Limb (tissue), 2 donors: ENCODE measurements at regions not wholly inside any gene's neighbourhood (a gene's known extent, or its start where the extent isn't known, plus 50 kb on each side); places are given as distances from the start of the nearest gene placed in this dataset.

Experiments used
- DNase-seq, 2 donors: peaks; one replicate each; pipeline ENCODE4 v3.0.0-alpha.2; 2016; ENCODE audit errors: extremely low spot score in 2 of 2

DNA sequence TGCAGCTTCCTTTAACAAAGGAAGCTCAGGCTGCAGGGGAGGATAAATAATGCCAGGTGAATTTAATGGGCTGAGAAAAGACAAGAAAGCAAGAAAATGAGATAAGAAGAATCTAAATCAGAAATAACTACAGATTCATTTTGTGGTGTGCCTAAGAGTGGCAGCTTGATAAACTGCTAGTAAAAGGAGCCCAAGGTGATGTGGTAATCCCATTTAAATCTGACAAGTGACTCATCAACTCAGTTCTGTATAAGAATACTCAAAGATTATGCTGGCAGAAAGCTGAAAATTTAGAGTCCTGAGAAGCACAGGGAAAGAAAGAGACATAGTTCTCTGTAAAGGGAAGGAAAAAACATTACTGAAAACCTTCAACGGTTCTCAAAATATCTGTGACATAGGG lies 109.4 kb upstream of the PDE1C start:
- DNase-seq: no peak

DNA sequence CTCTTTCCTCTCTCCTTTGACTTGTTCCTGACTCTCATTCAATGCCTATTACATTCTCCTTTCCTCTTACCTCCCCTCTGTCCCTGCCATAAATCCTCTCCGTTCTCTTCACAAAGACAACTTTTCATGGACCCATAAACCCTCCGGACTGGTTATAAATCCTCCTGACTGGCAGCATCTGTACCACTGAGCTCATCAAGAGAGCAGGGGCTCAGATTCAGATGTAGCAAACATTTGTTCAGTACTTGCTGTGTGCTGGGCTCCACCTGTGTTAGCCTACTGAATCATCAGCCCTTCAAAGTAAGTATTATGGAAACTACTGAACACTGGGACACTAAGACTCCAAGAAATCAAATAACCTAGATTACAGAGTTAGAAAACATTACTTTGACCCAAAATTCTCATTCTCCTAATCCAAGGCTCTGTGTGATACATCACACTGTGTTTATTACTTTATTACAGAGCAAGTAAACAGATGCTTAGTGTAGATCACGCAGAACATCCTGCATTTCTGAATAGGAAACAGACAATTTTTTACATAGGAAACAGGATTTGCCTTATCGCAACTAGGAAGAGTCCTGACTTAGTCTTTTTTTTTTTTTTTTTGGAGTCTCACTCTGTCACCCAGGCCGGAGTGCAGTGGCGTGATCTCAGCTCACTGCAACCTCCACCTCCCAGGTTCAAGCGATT lies 108.6 kb upstream of the PDE1C start:
- DNase-seq: no peak

DNA sequence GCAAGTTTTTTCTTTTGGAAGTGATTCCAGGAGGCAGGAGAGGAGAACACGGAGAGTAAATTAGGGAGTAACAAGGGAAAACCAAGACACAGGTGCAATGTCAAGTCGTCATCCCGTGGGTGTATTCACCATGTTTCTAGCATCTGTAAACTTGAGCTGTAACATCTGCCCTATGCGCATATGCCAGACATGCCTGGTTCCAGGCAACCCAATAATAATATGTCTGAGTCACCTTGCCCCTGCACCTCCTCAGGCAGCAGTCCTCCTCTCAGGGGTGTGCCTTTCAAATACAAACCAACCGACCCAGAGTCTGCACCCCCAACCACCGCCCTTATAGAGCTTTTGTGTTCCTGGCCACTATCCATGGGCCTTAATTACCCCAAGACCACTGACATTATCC lies 107.0 kb upstream of the PDE1C start:
- DNase-seq: no peak

DNA sequence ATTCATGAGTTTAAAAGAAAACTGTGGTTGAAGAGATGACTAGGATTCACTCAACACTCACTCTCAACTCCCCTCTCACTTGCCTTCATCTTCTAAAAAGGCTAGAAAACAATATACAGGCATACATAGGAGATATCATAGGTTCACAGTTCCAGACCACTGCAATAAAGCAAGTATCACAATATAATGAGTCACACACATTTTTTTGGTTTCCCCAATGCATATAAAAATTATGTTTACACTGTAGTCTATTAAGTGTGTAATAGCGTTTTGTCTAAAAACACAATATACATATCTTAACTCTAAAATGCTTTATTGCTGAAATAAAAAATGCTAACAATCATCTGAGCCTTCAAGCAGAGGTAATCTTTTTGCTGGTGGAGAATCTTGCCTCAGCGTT lies 104.9 kb upstream of the PDE1C start:
- no peak for DNase-seq

DNA sequence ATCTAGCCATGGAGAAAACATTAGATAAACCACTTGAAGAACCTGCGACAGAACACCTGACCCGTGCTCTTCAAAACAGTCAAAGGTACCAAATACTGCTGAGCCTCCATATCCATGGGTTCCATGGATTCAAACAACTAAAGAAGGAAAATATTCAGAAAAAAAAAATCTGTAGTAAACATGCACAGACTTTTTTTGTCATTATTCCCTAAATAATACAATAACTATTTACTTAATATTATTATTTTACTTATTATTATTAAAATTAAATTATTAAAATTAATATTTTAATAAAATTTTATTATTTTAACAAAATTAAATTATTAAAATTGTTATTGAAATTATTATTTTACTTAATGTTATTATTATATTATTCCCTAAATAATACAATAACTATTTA lies 101.0 kb upstream of the PDE1C start:
- no peak for DNase-seq

DNA sequence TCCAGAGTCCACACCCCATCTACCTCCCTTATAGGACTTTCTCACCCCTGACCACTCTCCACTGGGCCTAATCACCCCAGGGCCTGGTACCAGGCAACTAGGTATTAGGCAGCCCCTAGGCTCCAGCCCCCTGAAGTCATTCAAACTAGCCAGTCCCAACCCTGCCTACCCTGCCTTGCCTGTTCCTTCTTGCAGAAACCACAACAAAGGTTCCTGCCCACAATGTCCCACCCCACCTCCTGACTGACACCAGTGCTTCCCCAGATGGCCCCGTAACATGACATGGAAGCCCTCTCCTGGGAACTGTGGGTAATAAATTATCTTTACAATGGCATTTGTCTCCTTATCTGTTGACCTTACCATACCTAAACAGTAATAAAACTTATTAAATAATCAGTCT lies 100.6 kb upstream of the PDE1C start:
- DNase-seq: no peak

DNA sequence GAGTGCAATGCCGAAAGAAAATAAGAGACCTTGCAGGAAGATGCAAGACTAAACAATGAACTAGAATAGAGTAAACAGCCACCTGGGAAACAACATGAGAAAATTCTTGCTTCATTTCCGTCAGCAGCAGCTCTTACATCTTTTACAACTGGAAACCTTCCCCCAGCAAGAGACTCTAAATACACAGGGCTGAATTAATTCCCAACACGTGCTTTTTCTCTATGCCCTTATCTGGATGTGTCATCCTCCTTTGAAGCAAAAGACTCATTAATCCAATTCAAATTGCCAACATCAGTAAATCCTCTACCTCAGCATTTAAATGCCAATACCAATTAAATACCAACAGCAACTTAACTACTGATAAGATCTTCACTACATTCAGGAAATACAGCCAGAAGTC lies 99.0 kb upstream of the PDE1C start:
- DNase-seq: no peak

DNA sequence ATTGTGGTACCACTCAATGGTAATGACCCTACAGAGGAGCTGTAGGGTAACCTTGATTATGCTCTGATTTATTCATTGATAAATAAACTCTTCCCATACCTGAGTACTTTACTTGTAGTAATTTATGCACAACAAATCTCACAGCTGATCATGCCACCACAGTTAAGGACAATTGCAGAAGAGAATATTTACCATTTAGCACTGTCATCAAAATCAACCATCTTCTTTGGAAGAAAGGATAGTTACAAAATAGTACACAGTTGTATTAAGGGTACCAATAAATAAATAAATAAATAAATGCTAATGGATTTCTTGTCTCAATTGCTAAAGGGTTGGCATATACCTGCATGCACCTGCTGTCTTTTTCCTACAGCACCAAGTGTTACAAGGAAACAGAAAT lies 97.6 kb upstream of the PDE1C start:
- DNase-seq: no peak

DNA sequence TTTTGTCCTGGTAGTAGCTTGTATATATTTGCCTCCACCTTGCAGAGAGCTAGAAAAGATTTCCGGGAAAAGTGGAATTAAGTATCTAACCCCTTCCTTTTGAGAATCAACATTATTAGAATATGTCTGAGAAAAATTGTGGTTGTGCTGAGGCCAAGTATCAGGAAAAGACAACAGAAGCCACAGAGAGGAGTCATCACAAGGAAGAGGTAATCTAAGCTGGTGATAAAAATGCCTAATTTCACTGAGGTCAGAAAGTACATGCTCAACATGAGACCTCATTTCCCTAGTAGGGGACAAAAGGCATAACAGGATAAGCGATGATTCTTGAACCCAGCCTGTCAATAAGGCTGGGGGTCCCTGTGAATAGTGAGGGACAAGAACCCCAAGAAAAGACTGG lies 97.0 kb upstream of the PDE1C start:
- DNase-seq: no peak

DNA sequence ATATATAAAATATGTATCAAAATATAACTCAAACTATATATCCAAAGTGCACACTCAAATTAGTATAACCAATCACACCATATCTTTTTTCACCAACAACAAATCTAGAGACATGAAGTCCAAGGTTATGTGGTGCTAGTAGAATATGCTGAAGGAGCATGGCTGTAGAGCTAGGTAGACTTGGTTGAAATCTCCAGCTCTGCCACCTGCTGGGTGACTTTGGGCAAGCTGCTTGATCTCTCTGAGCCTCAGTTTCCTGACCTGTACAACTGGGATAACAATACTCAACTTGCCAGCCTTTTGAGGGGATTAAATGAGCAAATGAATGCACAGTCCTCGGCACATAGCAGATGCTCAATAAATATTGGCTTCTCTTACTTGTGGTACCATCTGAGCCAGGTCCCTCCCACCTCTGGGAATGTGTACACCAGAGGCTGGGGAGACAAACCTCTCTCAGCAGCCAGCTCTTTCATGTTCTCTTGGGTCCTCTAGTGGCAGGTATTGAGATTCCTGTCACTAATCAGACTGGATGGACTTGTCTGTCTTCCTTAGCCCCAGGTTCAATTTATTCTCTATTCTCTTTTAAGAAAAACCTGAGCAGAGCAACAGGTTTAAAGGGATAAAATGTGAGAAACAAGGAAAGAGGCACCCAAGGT lies 94.3 kb upstream of the PDE1C start:
- no peak for DNase-seq

DNA sequence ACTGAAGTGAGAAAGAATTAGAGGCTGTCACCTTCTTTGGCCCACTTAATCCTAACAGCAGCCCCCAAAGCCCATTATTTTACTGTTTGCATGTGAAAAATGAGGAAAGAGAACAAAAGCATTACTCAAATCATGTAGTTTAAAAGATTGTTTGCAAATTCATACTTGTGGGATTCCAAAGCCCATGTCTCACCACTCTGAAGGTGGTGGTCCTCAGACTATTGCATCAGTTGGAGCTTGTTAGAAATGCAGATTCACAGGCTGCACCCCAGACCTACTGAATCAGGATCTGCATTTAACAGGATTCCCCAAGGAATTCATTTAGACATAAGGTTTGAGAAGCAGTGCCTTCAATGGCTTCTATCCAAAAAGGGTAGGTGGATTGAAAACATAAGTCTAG lies 93.7 kb upstream of the PDE1C start:
- no peak for DNase-seq

DNA sequence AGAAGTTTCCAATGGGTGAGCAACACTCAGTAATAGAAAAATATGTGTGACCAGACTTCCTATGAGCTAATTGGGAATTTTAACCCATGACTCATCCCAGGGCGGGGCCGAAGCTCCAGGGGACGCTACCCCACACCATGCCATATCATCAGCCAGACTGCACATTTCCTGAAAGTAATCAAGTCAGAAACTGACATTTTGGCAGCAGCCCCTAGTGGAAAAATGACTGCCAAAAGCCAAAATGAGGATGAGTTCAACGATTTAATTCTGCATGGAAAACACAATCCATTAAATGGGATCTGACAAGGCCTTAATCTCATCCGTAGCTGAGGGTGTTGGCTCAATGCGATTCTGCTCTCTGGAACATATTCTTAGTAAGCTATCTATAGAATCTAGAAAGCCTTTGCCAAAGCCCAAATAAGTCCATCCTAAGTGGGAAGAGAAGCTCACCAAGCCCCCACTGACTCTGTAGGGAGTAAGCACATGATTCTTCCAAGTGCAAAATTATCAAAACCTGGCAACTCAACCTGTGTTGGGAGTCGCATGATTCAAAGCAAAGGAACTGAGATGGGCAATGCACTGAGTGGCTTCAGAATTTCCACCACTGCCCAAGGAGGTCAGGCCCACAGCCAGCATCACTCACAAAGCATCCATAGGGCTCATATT lies 93.1 kb upstream of the PDE1C start:
- DNase-seq: peak; percentile 39 to 55

DNA sequence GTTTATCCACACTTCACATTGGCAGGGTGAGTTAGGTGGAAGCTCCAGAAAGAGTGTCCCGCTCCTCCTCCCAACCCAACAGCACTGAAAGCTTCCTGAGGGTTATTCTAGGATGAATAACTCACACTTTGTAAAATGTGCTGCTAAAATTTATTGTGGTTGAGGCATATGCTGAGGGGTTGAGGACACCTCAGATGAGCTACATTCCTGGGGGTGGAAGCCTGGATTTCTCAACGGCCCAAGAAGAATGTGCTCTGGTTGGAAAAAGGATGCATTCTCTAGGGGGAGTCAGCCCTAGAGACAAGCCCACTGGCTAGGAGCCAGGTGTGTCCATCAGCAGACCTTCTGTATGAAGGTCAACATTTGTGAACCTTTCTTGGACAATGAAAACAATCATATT lies 91.5 kb upstream of the PDE1C start:
- no peak for DNase-seq

DNA sequence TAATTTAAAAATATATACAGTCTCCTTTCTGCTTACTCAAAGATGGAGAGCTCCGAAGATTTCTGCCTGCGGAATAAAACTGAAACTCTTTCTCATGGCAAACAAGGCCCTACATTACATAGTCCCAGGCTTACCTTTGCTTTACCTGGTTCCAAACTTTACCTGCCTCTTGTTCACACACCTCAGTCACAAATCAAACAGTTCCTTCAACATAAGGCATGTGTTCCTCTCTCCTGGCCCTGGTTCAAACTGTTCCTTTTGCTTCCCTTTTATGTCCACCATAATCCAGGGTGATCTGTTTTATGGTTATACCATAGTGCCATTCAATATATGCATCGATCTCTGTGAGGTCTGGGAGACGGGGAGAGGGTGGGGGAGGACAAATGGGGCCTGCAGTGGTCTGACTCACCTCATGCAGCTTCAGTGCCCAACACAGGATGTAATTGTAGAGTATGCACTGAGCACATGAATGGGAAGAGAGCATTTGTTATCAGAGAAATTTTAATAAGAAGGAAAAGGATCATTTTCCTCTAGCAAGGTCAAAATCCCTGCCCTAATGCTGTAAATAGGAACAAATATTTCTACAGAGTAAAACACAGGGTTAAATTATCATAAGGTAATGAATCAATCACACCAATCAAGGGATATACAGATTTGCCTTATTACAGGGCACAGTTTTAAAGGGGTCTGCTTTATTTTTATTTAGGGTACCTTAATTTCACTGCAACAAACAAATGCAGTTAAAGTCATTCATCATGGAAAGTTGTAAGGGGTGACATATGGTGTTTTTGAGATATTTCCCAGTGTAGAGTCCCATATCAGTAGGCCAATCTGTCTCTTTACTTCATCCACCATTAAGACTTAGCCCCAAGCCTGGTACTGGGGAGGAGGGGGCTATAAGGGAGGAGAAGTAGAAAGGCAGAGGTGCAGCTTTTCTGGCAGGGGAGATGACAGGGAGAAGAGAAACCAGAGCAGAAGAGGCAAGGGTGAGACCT lies 88.8 kb upstream of the PDE1C start:
- DNase-seq: no peak

DNA sequence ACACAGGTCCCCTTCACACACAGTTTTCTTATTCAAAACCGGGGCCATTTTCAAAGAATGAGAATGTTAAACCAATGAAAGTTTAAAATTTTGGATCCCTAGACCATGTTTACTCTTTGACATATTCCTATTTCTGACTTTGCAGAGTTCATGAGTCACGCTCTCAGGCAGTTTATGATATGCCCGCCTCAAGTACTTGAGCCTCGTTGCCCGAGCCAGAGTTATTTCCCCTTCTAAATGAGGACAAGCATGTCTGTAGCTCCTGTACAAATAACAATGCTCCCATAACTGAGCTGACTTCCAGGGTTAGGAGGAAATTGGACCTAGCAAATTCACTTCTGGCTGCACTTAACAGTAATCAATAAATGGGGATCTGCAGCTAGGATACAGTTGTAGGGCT lies 87.9 kb upstream of the PDE1C start:
- DNase-seq: no peak

DNA sequence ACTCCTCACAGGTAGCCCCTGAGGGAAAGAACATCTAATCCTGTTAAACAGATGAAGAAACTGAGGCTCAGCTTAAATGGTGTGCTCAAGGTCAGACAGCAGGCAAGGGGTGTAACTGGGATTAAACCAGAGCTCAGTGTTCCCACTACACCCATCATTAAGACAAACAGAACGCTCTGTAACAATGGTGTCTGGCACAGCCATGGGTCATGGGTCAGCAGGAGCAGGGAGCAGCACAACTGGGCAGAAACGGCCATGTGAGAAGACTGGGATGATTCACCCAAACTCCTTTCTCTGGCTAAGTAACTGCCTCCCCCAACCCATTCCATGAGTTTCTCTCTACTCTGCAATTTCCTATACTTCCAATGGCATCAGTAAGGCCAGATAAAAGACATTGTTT lies 85.5 kb upstream of the PDE1C start:
- no peak for DNase-seq

DNA sequence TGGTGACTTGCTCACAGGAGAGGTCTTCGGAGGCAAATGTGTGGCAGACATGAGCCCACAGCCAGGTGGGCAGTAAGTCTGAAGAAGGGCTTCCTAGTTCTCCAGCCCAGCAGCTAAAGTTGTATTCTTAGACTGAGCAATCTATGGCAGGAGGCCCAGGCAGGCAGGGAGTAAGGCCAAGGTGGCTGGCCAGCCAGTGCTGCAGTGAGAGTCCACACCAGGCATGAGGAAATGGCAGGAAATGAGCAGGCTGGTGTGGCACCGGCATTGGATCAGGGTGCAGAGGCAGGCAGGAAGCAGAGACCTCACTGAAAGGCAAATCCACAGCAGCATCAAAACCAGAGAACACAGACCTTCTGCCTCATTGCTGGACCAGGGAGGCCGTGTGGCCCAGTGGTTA lies 84.6 kb upstream of the PDE1C start:
- no peak for DNase-seq

DNA sequence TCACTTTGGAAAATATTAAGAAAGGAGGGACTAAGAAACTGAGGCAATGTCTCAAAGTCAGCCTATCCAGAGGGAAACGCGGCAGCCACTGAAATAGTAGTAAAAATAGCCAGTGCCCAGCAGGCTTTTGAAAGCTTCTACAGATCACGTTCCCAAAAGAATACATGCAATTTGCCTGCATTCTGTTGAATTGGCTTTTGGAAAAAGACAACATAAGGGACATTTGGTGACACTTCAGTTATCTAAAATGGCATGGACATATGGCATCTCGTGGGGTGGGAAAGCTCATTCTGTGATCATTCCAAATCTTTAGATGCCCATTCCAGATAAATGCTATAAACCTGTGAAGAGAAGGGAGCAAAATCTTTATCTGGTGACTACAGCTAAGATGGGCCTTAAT lies 82.8 kb upstream of the PDE1C start:
- no peak for DNase-seq

DNA sequence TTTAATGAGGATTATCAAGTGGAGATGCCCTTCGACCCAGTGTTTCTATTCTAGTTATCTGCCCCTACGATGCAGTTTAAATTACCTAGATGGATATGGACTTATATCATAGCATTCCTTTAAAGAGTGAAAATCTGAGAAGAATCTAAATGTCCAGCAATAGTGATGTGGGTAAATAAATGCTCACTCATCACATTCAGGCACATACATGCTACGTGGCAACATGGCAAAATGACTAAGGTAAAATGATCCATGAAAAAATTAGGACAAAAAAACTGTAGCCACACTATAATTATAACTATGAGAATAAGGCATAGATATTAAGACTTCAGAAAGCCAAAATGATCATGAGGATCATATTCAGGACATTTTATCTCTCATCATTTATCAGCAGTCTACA lies 82.4 kb upstream of the PDE1C start:
- DNase-seq: no peak

DNA sequence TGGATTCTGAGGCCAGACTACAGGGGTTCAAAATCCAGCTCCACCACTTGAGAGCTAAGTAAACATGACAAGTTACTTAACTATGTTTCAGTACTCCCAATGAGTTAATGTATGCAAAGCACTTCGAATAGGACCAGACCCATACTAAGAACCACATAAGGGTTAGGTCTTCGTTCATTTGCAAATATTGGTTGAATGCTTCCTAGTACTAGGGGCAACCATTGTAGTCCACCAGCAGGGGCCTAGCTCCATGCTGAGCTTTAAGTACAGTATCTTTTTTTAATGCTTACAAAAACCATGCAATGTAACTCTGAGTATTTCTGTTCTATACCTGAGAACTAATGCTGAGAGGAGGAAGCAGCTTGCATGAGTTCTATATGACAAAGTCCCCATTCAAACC lies 80.4 kb upstream of the PDE1C start:
- DNase-seq: no peak

DNA sequence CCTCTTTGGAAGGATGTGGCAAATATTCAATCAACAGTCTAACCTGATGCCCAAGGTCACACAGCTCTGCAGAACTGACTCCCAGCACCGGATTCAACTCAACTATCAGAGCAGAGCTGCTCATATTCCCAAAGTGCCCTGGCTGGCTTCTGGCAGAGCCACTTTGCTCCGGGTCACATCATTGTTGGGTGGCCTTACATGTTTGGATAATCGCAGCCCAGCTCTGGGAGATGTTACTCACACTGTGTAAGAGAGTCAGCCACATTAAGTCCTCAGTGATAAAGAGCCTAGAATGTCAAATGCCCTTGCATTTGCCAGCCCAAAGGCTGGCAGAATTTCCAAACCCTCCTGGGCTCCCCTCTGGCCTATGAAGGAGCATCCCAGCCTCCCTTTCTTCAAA lies 79.8 kb upstream of the PDE1C start:
- DNase-seq: no peak
